GM21526 (cell line): ENCODE measurements at regions not wholly inside any gene's neighbourhood (a gene's known extent, or its start where the extent isn't known, plus 50 kb on each side); places are given as distances from the start of the nearest gene placed in this dataset.
A peak's percentile ranks its signal among the peaks of the same experiment; 100 is the strongest.
"Not testable (repeated sequence)": the region's sequence is repeated elsewhere in the genome, so short reads cannot be mapped to it uniquely, and the experiment has no call there.

Experiments
- ATAC-seq: cut with Tn5 transposase; IDR thresholded peaks from one replicate; pipeline ENCODE4 v1.9.1; 2021; ENCODE audit warnings: moderate library complexity; ENCODE audit not compliant: unreplicated experiment, low FRiP score

- ATAC-seq = not testable (repeated sequence)
Observed at GRCh38 chr1:146443088-146443870, 214.5 kb upstream of the NOTCH2NLA start.

GRCh38 chr1:146438543-146438942, 209.7 kb upstream of the NOTCH2NLA start:
- not testable (repeated sequence) for ATAC-seq

- not testable (repeated sequence) for ATAC-seq
Observed at GRCh38 chr1:146416642-146417041, 187.8 kb upstream of the NOTCH2NLA start.

- not testable (repeated sequence) for ATAC-seq
Observed at GRCh38 chr1:146415017-146415416, 186.2 kb upstream of the NOTCH2NLA start.

- ATAC-seq = not testable (repeated sequence)
Observed at GRCh38 chr1:146413911-146414310, 185.1 kb upstream of the NOTCH2NLA start.

GRCh38 chr1:146411923-146412322, 183.1 kb upstream of the NOTCH2NLA start:
- not testable (repeated sequence) for ATAC-seq

GRCh38 chr1:146409817-146410441, 181.1 kb upstream of the NOTCH2NLA start:
- not testable (repeated sequence) for ATAC-seq

- ATAC-seq = not testable (repeated sequence)
Observed at GRCh38 chr1:146409116-146409801, 180.4 kb upstream of the NOTCH2NLA start.

- not testable (repeated sequence) for ATAC-seq
Observed at GRCh38 chr1:146401281-146401825, 172.5 kb upstream of the NOTCH2NLA start.

GRCh38 chr1:146400173-146401121, 171.6 kb upstream of the NOTCH2NLA start:
- ATAC-seq = not testable (repeated sequence)

- not testable (repeated sequence) for ATAC-seq
Observed at GRCh38 chr1:146399225-146399624, 170.4 kb upstream of the NOTCH2NLA start.

GRCh38 chr1:146396801-146397200, 168.0 kb upstream of the NOTCH2NLA start:
- ATAC-seq = not testable (repeated sequence)

- not testable (repeated sequence) for ATAC-seq
Observed at GRCh38 chr1:146396242-146396641, 167.4 kb upstream of the NOTCH2NLA start.

GRCh38 chr1:146393796-146394195, 165.0 kb upstream of the NOTCH2NLA start:
- ATAC-seq = not testable (repeated sequence)

GRCh38 chr1:146393154-146393553, 164.3 kb upstream of the NOTCH2NLA start:
- ATAC-seq = not testable (repeated sequence)

- ATAC-seq = not testable (repeated sequence)
Observed at GRCh38 chr1:146389178-146389577, 160.4 kb upstream of the NOTCH2NLA start.

GRCh38 chr1:146387750-146388469, 159.1 kb upstream of the NOTCH2NLA start:
- ATAC-seq = not testable (repeated sequence)

GRCh38 chr1:146386851-146387749, 158.3 kb upstream of the NOTCH2NLA start:
- peak; percentile 88 for ATAC-seq
